Right cardiac atrium (tissue), 5 donors: ENCODE measurements at regions not wholly inside any gene's neighbourhood (a gene's known extent, or its start where the extent isn't known, plus 50 kb on each side); places are given as distances from the start of the nearest gene placed in this dataset.

ENCODE experiments used
- ATAC-seq, 2 donors: fragments of 200-7000 bp; cut with Tn5 transposase; one replicate each; pipeline versions ENCODE4 v1.8.0 to v1.9.1; 2020; ENCODE audit warnings: moderate library complexity in 2 of 2, mild to moderate bottlenecking in 1 of 2
- DNase-seq, 3 donors: peaks; one replicate each; pipeline ENCODE4 v3.0.0-alpha.2; 2020
- H3K27ac ChIP-seq: one replicate; pipeline ENCODE4 v1.5.1; 2013; ENCODE audit warnings: mild to moderate bottlenecking, low read length, control low read depth, moderate library complexity
- H3K27me3 ChIP-seq: one replicate; pipeline ENCODE4 v1.6.1; 2013; ENCODE audit not compliant: control insufficient read depth, insufficient read depth
- H3K4me1 ChIP-seq: one replicate; pipeline ENCODE4 v1.6.1; 2013; ENCODE audit warnings: low read length; ENCODE audit not compliant: control insufficient read depth, insufficient read depth
- H3K4me3 ChIP-seq: one replicate; pipeline ENCODE4 v1.5.1; 2013; ENCODE audit warnings: low read length, control low read depth
- H3K9me3 ChIP-seq: one replicate; pipeline ENCODE4 v1.6.1; 2013; ENCODE audit warnings: low read length; ENCODE audit not compliant: control insufficient read depth
- WGBS: extraction: QIAGEN DNeasy Blood & Tissue Kit; methylation state at CpG from one replicate; pipeline ENCODE4 v1.1.7; 2013; 5-methylcytosine and 5-hydroxymethylcytosine counted together
- intact Hi-C, 4 donors: fragments of 100-400 bp; cut with DNase I; formaldehyde crosslinking; loops; one replicate each; pipeline versions ENCODE4 v1.11.0 to v1.14.0; 2022 to 2023
- donor health status: healthy with polysubstance abuse.
- donor health status: DM: no; HTN: yes; CAD: no.
- donor health status: DM: no; HTN: no; CAD: no.
- donor health status: DM: no; HTN: yes; CAD: no; lungs with severe emphysema.
- donor health status: DM: yes; HTN: yes; CAD: no.

DNA sequence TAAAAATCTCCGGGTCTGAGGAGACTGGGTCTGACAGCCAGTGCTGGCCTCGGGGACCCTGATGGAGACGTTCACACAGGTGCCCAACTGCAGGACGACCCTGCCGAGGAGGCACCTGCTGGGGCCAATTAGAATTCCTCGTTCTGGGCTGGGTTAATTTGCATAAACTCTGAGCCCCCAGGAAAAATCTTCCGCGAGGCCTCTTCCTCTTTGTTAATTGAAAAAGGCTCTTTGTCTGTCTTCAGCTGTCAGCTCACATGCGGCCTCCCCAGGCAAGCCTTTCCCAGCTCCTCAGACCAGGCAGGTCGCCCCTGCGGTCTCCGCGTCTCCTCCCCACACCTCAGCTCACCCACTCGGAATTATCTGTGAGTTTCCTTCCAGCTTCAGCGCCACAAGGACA, 400.2 kb downstream of the SEC14L1 start:
- no peaks in the 10 kb centered on the region for H3K9me3 ChIP-seq
- H3K4me1 ChIP-seq = peaks cover 4% of the 10 kb centered on the region
- ATAC-seq = no peak
- no peak overlapping the region for H3K4me3 ChIP-seq
- no peak overlapping the region for H3K27ac ChIP-seq
- H3K27me3 ChIP-seq = no peaks in the 10 kb centered on the region
- intact Hi-C loops = loop anchor here (5.0 to 10.0 kb wide), 5 partner anchors 64 to 474 kb away; no protein-coding TSS in a partner anchor
- 65% methylated on average over 15 of the region's 15 CpGs for WGBS
- no peak for DNase-seq

DNA sequence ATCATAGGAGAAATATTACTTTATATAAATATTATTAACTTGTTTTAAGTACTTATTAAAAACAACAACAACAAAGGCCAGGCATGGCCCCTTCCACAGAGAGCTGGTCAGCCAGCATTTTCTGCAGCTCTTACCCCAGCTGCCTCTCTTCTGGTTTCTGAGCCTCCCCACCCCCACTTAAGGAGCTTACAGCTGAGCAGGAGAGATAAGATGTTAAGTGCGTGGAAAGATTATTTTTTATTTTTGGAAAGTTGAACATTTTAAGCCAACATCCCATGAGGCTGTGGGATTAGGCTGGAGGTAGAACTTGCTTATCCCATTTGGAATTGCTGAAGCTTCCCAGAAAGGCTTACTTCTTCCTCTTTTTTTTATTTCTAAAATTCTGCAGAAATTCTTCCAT, 401.2 kb downstream of the SEC14L1 start:
- ATAC-seq (peak; percentile 52 to 62), DNase-seq (peak in 2 of 3 donors; percentile 35 to 64)
- H3K27ac ChIP-seq = no peak overlapping the region
- peaks cover 4% of the 10 kb centered on the region for H3K4me1 ChIP-seq
- 9% methylated on average over 1 of the region's 1 CpG for WGBS
- intact Hi-C loops = loop anchor here (5.0 to 10.0 kb wide), 5 partner anchors 63 to 473 kb away; no protein-coding TSS in a partner anchor
- H3K9me3 ChIP-seq = no peaks in the 10 kb centered on the region
- no peaks in the 10 kb centered on the region for H3K27me3 ChIP-seq
- no peak overlapping the region for H3K4me3 ChIP-seq

DNA sequence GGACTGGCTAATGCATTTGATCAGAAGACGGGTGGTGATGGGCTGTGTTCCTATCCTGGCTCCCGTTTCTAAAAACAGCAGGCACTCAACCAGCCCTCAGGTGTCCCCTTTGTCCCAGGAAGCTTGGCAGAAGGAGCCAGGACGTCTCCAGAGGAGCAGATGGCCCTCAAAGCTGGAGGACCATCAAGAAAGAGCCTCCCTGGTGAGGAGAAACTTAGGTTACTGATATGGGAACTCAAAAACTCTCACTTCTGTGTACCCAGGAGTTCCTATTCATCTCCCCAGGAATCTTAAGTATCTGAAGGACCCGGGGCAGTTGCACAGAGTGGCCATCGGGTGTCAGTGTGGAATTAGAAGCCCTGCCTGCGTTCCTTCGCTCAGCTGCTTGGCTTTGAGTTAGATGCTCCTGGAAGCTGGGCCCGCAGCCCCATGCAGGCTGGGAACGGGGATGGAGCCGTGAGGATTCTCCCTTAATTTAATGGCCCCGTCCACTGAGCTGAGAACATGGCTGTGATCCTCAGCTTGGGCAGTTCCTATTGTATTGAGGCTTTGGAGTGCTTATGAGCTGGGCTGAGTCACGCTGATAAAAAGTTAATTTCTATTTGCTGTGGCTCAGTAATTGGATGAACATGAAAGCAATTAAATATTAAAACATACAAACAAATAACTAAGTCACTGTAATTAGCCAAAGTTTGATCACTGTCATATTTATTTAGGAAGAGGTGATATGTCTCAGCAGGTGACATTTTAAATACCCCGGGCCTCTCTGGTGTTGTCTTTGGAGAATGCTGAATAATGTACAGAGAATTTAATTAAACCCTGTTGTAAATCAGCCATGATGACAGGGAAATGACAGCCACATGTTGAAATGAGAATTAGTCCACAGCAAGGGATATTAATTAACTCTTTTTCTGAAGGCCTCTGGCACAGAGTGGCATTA, 402.1 kb downstream of the SEC14L1 start:
- ATAC-seq (peak; percentile 92 to 93), DNase-seq (peak; percentile 82 to 90 (median 88))
- Histone ChIP-seq H3K4me3 (no peak overlapping the region), H3K4me1 (peaks cover 4% of the 10 kb centered on the region), H3K9me3 (no peaks in the 10 kb centered on the region), H3K27ac (peak overlapping the region; percentile 92), H3K27me3 (no peaks in the 10 kb centered on the region)
- intact Hi-C loops = loop anchor here (5.0 to 10.0 kb wide), 5 partner anchors 62 to 472 kb away; no protein-coding TSS in a partner anchor
- 12% methylated on average over 13 of the region's 13 CpGs for WGBS

DNA sequence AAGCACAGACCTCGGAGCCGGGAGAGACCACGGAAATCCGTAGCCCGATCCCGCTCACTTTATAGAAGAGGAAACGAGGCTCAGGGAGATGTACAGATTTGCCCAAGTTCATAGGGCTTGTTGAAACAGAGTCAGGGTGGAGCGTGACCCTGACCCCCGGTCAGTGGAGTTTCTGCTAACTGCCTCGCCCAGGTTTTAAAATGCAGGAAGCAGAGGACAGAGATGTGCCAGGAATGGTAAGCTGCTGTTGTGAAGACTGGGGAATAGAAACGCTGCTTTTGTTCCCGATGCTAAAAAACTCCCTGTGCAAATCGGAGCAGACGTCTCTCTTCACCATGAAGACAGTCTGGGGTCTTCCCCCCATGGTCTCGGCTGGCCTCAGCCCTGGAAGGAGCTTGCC, 403.0 kb downstream of the SEC14L1 start:
- intact Hi-C loops = loop anchor here (5.0 to 10.0 kb wide), 5 partner anchors 61 to 471 kb away; no protein-coding TSS in a partner anchor
- peaks cover 4% of the 10 kb centered on the region for H3K4me1 ChIP-seq
- H3K27me3 ChIP-seq = no peaks in the 10 kb centered on the region
- DNase-seq (no peak), ATAC-seq (peak in 1 of 2 donors; percentile 11)
- WGBS = 79% methylated on average over 15 of the region's 15 CpGs
- H3K9me3 ChIP-seq = no peaks in the 10 kb centered on the region
- H3K27ac ChIP-seq = no peak overlapping the region
- no peak overlapping the region for H3K4me3 ChIP-seq

DNA sequence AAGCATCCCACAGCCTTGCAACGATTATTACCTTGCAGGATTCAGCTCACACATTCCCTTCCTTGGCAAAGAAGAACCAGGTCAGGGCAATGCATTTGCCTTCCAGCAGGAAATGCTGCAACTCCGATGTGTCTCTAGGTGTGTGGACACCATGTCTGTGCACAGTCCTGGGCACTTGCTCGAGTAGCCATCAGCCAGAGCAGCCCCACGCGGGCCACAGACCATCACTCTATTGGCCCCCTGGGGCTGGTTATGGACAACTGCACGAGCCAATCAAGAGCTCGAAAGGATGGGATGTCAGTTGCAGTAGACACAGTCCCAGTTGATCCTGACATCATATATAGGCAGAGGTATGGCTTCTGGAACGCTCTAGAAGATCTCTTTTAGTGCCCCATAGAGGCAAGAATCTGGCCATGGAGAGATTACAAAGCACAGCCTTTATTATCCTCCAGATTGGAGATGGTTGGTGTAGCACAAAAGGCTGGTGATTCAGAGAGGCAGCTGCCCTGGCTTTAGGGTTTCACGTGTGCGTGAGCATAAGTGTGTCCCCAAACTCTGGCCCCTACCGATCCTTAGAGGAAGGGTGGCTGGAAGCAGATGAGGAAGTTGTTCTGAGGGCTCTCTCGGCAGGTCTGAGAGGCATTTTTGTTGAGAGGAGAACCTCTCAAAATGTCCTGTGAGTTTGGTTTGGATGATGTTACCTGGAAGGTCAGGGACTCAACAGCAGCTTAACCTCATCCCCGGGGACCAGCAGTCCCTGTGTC, 403.8 kb downstream of the SEC14L1 start:
- Histone ChIP-seq H3K4me1 (peaks cover 4% of the 10 kb centered on the region), H3K4me3 (no peak overlapping the region), H3K9me3 (no peaks in the 10 kb centered on the region), H3K27ac (no peak overlapping the region), H3K27me3 (no peaks in the 10 kb centered on the region)
- WGBS = 80% methylated on average over 13 of the region's 13 CpGs
- no peak for ATAC-seq
- intact Hi-C loops = loop anchor here (5.0 to 10.0 kb wide), 5 partner anchors 60 to 470 kb away; no protein-coding TSS in a partner anchor
- DNase-seq = no peak

DNA sequence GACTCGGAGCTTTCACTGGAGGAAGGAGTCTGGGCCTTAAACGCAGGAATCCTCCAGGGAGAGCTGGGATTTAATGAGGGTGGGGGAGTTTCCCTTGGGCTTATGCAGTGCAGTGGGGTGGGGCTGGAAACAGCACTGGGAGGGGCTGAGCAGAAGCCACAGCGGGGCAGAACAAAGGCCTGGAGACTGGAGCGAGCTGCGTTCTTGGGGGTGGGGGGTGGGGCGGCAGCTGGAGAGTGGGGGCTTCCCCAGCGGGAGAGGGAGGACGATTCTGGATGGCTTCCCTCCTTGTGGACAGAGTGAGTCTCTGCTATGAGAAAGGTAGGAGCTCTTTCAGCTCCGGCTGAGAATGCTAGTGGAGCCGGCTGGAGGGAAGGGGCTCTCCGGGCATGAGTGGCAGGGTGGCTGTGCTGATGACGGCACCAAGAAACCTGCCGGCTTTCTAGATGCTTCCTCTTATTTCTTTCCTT, 406.0 kb downstream of the SEC14L1 start:
- no peaks in the 10 kb centered on the region for H3K9me3 ChIP-seq
- 26% methylated on average over 13 of the region's 13 CpGs for WGBS
- H3K4me3 ChIP-seq = peak overlapping the region; percentile 35
- peaks cover 4% of the 10 kb centered on the region for H3K4me1 ChIP-seq
- intact Hi-C loops = loop anchor here (10.0 kb wide), 3 partner anchors 58 to 468 kb away; no protein-coding TSS in a partner anchor
- H3K27me3 ChIP-seq = no peaks in the 10 kb centered on the region
- H3K27ac ChIP-seq = peak overlapping the region; percentile 42
- DNase-seq (peak in 1 of 3 donors; percentile 52), ATAC-seq (peak in 1 of 2 donors; percentile 9)

DNA sequence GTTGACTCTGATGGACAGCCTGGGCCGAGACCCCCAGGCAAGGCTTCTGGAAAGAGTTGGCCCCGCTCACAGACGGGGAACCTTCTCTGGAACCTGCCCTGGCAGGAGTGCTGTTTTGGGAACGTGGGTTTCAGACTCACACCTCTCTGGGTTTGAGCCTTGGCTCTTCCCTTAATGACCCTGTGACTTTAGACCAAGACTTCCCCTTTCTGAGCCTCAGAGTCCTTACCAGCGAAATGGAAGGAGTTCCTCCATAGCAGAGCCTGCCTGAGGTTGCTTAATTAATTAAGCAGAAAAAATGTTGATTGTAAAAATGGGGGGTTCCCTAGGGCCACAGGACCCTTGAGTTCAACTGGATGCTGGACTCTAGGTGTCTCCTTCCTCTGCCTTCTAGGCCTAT, 408.2 kb downstream of the SEC14L1 start:
- Histone ChIP-seq H3K4me3 (no peak overlapping the region), H3K4me1 (no peaks in the 10 kb centered on the region), H3K9me3 (no peaks in the 10 kb centered on the region), H3K27me3 (no peaks in the 10 kb centered on the region), H3K27ac (no peak overlapping the region)
- DNase-seq (no peak), ATAC-seq (no peak)
- WGBS = 62% methylated on average over 5 of the region's 5 CpGs
- intact Hi-C loops = loop anchor here (10.0 kb wide), 3 partner anchors 56 to 466 kb away; no protein-coding TSS in a partner anchor

DNA sequence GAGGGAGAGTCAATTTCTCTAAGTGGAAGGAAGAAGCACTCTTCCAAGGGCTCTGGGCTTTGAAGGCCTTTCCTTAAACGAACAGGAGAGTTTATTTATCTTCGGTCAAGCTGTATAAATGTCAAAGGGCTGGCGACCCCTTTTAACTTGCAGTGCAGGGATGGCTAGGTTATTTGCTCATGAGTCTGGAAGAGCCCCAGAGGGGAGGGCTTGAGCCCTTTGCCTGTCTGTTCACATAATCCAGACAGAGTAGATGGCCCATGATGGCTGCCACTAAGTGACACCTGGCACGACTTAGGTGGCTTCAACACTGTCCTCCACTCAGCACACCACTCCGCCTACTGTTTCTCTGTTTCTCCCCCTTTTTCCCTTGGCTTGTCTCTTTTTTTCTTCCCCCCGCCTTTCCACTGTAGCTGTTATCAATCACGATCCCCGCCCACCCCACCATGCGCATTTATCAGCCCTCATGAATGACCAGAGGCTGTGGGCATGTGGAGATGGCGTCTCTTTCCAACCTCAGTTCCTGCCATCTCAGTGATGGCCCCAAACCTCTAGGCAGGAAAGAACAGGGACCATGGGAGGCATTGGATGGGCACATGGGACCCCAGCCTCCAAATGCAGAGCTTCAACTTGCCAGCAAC, 408.7 kb upstream of the TNRC6C start:
- Histone ChIP-seq H3K4me3 (no peak overlapping the region), H3K4me1 (no peaks in the 10 kb centered on the region), H3K9me3 (no peaks in the 10 kb centered on the region), H3K27ac (no peak overlapping the region), H3K27me3 (no peaks in the 10 kb centered on the region)
- ATAC-seq (no peak), DNase-seq (peak in 1 of 3 donors; percentile 21)
- intact Hi-C loops = loop anchor here (10.0 kb wide), 3 partner anchors 55 to 465 kb away; no protein-coding TSS in a partner anchor
- WGBS = 63% methylated on average over 10 of the region's 10 CpGs

DNA sequence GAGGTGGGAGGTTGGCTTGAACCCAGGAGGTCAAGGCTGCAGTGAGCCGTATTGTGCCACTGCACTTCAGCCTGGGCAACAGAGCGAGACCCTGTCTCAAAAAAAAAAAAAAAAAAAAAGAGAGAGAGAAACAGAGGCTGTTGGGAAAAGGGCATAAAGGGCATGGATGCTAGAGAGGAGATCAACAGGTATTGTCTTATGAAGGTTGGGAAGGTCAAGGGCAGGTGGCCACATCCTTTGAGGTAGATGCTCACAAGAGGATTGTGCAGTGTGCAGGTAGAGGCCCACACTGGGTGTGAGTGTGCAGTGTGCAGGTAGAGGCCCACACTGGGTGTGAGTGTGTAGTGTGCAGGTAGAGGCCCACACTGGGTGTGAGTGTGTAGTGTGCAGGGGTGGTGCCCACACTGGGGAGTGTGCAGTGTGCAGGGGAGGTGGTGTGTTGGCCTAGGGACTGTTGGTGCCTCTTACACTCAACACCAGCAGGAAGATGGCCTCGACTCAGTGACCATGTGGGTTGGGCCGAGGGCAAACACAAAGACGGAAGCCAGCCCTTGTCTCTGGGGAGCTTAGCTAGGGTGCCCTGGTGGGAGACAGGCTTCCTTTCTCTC, 404.9 kb upstream of the TNRC6C start:
- intact Hi-C loops = no loop called here
- no peaks in the 10 kb centered on the region for H3K4me1 ChIP-seq
- no peak overlapping the region for H3K4me3 ChIP-seq
- H3K27me3 ChIP-seq = no peaks in the 10 kb centered on the region
- WGBS = 82% methylated on average over 5 of the region's 5 CpGs
- peak in 1 of 3 donors; percentile 23 for DNase-seq
- no peak overlapping the region for H3K27ac ChIP-seq
- no peak for ATAC-seq
- H3K9me3 ChIP-seq = no peaks in the 10 kb centered on the region

DNA sequence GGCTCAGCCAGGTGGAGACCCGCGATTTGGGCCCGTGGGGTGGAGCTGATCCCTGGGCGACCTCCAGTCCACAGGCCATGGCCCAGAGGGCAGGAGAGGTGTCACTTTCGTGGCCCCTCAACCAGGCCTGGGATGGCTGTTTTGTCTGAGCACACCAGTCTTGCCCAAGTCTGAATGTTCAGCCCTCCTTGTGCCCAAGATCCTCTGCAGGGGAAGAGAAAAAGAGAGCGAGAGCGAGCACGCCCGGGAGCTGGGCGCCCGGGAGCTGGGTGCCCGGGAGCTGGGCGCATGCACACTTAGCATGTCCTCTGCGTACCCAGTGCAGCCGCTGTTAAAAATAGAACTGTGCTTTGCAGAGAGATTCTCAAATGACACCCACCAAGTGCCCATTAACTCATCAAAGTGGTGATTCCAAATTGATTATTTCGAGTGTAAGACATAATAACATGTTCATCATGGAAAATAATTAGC, 403.3 kb upstream of the TNRC6C start:
- Histone ChIP-seq H3K4me1 (no peaks in the 10 kb centered on the region), H3K27me3 (no peaks in the 10 kb centered on the region), H3K4me3 (no peak overlapping the region), H3K9me3 (no peaks in the 10 kb centered on the region), H3K27ac (peak overlapping the region; percentile 50)
- WGBS = 71% methylated on average over 16 of the region's 16 CpGs
- ATAC-seq (peak in 1 of 2 donors; percentile 67), DNase-seq (no peak)
- intact Hi-C loops = no loop called here
